Adrenal gland (tissue), 5 donors: ENCODE measurements at regions not wholly inside any gene's neighbourhood (a gene's known extent, or its start where the extent isn't known, plus 50 kb on each side); places are given as distances from the start of the nearest gene placed in this dataset.

ENCODE experiments used
- POLR2A ChIP-seq, 2 donors: fragments of 450-650 bp; IDR thresholded peaks; one replicate each; pipeline ENCODE4 v1.6.1; 2017; ENCODE audit warnings: antibody characterized with exemption in 2 of 2, mild to moderate bottlenecking in 2 of 2, moderate library complexity in 1 of 2
- TF ChIP-seq, protein P1 (sequence below), 6 experiments: fragments of 450-650 bp in 4 of 6; fragments of 200-600 bp in 2 of 6; sonication (generic) in 1 of 6; IDR thresholded peaks; 1 replicate in 5 of 6; 2 replicates in 1 of 6; pipeline versions ENCODE4 v1.5.1 to v1.8.0; 2016 to 2021; ENCODE audit warnings: antibody characterized with exemption in 6 of 6, mild to moderate bottlenecking in 2 of 6, moderate library complexity in 1 of 6
- donor health status: DM: no; HTN: no; CAD: no.

DNA sequence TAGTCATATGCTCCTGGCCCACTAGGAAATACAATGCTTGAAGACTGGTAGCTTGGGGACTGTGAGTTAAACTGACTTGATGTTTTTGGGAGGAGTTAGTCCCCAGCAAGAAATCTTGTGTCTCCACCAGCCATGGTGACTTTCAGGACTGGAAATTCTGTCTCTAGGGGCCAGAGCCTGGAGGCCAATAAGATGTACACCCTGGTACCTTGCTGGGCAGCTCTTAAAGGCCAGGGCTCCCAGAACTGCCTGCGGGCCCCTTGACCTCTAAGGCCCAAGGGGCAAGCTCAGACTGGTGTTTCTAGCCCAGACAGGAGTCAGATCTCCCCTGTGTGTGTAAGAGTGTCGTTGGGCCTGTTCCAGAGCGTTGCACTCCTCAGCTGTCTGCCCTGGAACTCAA lies 128.7 kb upstream of the C11orf58 start:
- TF ChIP-seq, protein P1, sequence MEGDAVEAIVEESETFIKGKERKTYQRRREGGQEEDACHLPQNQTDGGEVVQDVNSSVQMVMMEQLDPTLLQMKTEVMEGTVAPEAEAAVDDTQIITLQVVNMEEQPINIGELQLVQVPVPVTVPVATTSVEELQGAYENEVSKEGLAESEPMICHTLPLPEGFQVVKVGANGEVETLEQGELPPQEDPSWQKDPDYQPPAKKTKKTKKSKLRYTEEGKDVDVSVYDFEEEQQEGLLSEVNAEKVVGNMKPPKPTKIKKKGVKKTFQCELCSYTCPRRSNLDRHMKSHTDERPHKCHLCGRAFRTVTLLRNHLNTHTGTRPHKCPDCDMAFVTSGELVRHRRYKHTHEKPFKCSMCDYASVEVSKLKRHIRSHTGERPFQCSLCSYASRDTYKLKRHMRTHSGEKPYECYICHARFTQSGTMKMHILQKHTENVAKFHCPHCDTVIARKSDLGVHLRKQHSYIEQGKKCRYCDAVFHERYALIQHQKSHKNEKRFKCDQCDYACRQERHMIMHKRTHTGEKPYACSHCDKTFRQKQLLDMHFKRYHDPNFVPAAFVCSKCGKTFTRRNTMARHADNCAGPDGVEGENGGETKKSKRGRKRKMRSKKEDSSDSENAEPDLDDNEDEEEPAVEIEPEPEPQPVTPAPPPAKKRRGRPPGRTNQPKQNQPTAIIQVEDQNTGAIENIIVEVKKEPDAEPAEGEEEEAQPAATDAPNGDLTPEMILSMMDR (IDR thresholded peaks at IDR 0.05): no peak
- TF ChIP-seq POLR2A (IDR thresholded peaks at IDR 0.05): no peak
